CD4-positive, alpha-beta T cell treated with Interferon alpha-2 for 1 hour (primary cell): ENCODE measurements at regions not wholly inside any gene's neighbourhood (a gene's known extent, or its start where the extent isn't known, plus 50 kb on each side); places are given as distances from the start of the nearest gene placed in this dataset.

ENCODE experiments used
- DNase-seq, 2 donors: peaks; one replicate each; pipeline ENCODE4 v3.0.0-alpha.2; 2020 to 2022

GRCh38 chr2:234763002-234763873 lies 188.6 kb upstream of the SH3BP4 start:
- no peak for DNase-seq

GRCh38 chr2:234761910-234762309 lies 189.9 kb upstream of the SH3BP4 start:
- DNase-seq, result no peak

GRCh38 chr2:234754126-234754525 lies 197.7 kb upstream of the SH3BP4 start:
- DNase-seq, result no peak

- DNase-seq, result no peak
These were observed 198.1 kb upstream of the SH3BP4 start for GRCh38 chr2:234753701-234754100.

GRCh38 chr2:234752966-234753365 lies 198.9 kb upstream of the SH3BP4 start:
- DNase-seq, result no peak

GRCh38 chr2:234751275-234751973 lies 200.4 kb upstream of the SH3BP4 start:
- no peak for DNase-seq

- DNase-seq, result no peak
These were observed 203.8 kb upstream of the SH3BP4 start for GRCh38 chr2:234747833-234748559.

GRCh38 chr2:234747032-234747431 lies 204.8 kb upstream of the SH3BP4 start:
- no peak for DNase-seq

- no peak for DNase-seq
These were observed 206.5 kb upstream of the SH3BP4 start for GRCh38 chr2:234745347-234745746.

- DNase-seq, result no peak
These were observed 209.8 kb upstream of the SH3BP4 start for GRCh38 chr2:234741976-234742375.

GRCh38 chr2:234739061-234739460 lies 212.8 kb upstream of the SH3BP4 start:
- DNase-seq, result no peak

GRCh38 chr2:234735829-234736228 lies 216.0 kb upstream of the SH3BP4 start:
- DNase-seq, result no peak

GRCh38 chr2:234733795-234734600 lies 217.8 kb upstream of the SH3BP4 start:
- no peak for DNase-seq

GRCh38 chr2:234733093-234733489 lies 218.7 kb upstream of the SH3BP4 start:
- DNase-seq, result no peak

- no peak for DNase-seq
These were observed 219.3 kb upstream of the SH3BP4 start for GRCh38 chr2:234732404-234733092.

- no peak for DNase-seq
These were observed 220.6 kb upstream of the SH3BP4 start for GRCh38 chr2:234731236-234731635.

GRCh38 chr2:234730066-234730640 lies 221.7 kb upstream of the SH3BP4 start:
- no peak for DNase-seq

- DNase-seq, result no peak
These were observed 226.1 kb upstream of the SH3BP4 start for GRCh38 chr2:234725528-234726264.

- DNase-seq, result no peak
These were observed 227.0 kb upstream of the SH3BP4 start for GRCh38 chr2:234724850-234725249.

- no peak for DNase-seq
These were observed 226.5 kb upstream of the ARL4C start for GRCh38 chr2:234723400-234723799.

GRCh38 chr2:234722176-234722575 lies 225.3 kb upstream of the ARL4C start:
- DNase-seq, result no peak
